ENCODE measurements at regions not wholly inside any gene's neighbourhood (a gene's known extent, or its start where the extent isn't known, plus 50 kb on each side); places are given as distances from the start of the nearest gene placed in this dataset.

DNA sequence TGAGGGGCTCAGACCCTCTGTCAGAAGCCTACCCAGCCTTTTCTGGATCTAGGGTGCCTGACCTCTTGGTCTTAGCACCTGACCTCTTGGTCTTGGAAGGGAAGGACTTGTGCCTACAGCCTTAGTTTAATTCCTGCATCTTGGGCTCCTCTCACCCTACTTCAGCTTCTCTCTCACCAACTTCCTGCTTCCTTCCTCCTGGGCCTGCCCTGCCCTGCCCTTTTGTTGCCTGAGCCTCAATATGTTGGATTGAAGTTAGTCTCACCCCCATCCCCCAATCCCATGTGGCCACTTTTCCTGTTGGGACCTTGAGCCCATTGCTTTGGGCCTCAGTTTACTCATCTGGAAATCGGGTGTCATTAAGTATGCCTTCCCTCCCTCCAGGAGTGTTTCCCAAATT lies 206.2 kb upstream of the SKOR2 start:
- DNase-seq: no peak

DNA sequence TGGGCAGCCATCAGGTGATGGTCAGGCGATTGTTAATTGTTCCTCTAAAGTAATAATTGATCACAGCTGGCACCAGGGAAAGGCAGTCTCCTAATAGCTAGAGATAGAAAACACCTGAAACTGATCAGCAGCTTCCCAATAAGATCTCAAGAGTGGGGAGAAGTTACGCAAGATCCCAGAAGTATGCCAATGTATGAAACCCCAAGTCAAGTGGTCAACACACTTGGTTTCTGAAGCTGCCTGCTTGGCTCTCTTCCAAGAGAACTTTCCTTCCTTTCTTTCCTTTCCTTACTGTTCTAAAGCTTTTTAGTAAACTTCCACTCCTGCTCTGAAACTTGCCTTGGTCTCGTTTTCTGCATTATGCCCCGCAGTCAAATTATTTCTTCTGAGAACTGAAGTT lies 201.6 kb upstream of the SKOR2 start:
- DNase-seq: no peak

DNA sequence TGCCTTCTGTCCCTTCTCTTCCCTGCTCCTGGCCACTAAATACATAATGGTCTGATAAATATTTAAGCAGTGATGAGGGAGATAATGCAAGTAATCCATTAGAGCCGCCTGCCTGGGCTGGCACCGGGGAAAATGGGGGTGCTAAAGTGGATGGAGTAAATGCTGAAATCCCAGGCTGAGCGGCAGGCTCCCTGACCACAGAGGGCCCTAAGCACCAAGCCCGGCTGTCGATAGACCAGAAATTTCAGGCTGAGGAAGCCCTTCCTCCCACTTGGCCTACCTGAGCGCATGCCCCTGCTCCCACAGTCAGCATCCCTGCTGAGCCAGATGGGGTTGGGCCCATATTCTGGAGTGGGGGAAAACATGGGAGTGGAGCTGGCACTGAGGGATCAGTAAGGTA lies 197.5 kb upstream of the SKOR2 start:
- DNase-seq: no peak

DNA sequence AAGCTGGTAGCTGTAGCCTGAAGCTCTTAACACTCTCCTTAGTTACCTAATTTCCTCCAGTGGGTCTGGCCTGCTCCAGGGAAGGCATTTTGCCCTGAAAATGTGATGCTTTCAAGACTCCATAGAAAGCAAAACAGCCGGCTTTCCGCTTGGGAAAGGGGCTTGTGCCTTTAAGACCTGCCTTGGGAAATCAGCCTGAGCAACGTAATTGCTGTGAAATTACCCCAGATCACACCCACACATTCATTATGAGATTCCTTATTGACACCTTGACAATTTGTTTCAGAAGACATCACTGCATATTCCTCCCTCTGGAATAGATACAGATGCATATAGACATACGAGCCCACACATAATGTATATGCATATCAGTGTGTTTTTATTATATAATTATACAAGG lies 190.5 kb upstream of the SKOR2 start:
- no peak for DNase-seq

DNA sequence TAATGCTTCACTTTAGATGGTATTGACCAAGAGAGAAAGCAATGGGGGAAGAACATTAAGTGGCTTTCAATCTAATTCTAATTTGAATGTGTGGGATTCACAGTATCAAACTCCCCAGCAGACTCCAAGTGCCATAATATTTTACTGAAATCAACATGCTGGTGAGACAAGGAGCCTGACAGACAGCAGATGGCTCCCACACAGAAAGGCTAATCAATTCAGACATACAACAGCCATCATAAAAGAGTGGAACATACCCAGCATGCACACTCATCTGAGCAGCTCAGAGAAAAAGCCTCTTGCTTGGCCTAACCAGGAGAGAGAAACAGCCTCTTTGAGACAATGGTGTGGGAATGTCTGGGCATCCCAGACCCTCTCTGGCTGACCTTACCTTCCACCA lies 186.5 kb upstream of the SKOR2 start:
- DNase-seq: no peak

DNA sequence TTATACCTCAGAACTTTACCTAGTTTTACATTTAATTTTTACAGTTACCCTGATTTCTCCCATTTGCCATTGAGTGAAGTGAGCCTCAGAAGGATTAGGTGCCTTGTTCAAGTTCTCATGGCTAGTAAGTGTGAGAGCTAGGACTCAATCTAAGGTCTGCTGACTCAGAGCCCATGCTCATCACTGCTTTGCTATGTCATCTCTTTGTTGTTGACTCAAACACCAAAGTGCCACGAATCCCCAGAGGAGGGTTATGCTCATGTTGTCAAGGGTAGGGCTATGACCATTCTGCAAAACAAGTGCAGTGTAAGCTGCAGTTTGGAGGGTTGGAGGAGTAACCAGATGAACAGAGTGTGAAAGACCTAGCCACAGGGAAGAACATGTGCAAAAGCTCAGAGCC lies 185.4 kb upstream of the SKOR2 start:
- no peak for DNase-seq

DNA sequence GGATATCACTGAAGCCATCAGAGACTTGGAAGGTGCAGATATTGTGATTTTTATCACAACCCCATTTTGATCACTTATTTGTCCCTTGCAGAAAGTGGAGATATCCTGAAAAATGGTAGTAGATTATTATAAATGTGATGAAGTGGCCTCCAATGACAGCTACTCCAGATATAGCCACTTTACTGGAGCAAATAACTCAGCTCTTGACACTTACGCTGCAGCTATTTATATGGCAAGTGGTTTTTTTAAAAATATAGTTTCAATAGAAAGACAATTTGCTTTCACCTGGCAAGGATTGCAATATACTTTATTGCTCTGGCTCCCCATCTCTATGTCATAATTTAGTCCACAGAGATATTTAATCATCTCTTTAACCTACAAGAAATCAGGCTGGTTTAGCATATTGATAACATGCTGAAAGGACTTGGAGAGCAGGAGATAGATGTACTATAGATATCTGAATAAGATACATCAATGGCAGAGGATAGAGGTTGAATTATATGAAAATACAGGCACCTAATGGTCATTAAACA lies 182.8 kb upstream of the SKOR2 start:
- no peak for DNase-seq

DNA sequence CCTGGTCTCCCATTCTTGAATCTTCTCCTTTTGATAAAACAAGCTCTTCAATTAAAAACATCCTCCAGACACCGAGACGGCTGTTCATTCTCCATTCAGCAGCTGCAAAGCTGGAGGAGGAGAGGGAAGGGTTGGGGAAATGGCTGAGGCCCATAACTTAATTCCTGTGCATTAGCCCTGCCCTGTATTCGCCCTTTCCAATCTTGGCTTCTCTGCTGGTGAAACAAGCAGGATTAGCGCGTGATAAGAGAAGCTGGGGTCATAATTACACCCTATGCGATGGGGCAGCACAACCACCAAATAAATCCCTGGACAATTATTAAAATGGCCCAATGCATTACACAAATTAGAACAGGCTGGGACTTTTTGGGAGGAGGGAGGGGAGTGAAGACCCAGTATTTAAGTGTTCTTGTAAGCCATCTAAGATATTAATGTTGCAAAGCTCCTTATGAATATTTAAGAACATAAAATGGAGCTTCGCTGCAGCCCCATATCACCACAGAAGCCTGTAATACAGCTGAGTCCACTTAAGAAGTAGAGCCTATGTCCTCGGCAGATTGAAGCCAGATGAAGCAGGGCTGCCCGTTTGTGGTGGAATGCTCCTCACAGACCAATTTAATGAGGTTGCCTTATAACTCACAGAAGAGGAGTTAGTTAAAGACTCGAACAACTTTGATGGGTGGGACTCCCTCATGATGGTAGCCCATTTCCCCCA lies 176.6 kb upstream of the SKOR2 start:
- no peak for DNase-seq

DNA sequence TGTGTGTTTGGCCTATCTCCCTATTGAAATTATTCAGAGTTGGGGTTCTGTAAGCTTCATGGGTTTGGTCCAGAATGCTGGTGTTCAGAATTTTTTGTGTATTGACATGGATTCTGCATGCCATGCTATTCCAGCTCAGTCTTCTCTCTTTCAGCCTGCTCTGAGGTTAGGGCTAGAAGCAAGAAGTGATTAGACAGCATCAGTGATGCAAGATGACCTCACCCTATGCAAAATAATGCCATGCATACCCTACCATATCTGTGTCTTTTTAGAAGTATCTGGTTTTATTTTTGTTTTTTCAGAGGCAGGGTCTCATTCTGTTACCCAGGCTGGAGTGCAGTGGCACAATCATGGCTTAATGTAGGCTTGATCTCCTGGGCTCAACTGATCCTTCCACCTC lies 175.6 kb upstream of the SKOR2 start:
- no peak for DNase-seq

DNA sequence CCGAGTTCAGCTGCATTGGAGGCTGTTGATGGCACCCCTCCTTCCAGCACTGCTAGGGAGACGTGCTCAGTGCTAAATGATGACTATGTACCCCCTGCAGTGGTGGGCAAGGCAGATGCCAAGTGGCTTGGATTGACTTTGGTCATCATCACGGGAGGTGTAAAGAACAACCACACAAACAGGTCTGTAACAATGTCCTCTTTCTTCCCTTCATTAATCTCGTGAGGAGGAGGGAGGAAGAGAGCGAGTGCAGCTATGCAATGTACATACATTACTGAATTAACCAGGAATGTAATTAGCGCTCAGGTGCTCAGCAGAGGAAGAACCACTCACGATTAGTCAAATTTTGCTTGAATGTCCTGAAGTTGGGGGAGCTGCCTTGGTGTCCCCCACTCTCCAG lies 173.9 kb upstream of the SKOR2 start:
- no peak for DNase-seq

DNA sequence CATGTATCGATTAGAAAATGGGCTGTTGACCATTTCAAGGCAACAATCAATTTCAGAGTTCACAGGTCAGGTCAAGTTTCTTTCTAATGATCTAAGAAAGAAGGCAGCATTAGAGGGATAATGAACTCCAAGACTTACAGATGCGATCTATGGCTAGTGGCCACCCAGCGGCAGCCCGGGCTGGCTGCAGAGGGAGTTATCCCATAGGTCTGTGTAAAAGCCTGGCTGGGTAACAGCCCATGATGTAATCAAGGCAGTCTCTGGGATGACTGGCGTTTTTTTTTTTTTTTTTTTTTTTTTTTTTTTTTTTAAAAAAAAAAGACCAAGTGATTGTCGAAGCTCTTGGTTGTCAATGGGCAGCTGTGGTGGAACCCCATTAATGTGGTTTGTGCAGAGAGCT lies 171.1 kb upstream of the SKOR2 start:
- no peak for DNase-seq

DNA sequence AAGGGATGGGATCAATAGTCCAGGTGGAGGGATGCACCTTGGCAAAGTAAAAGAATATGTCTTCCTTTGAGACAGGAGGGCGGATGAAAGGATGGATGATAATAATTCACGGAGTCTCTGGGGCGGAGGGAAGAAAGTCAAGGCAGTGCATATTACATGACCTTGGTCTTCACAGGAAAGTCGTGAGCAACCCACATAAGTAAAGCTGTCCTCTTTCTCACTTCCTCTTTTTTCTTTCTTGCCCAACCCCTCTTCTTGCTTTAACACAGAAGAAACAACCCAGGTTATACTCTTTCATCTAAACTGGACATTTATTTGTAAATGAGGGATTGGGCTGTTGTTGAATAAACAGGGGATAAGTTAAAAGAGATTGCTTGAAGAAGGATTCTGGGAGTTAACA lies 168.7 kb upstream of the SKOR2 start:
- no peak for DNase-seq

DNA sequence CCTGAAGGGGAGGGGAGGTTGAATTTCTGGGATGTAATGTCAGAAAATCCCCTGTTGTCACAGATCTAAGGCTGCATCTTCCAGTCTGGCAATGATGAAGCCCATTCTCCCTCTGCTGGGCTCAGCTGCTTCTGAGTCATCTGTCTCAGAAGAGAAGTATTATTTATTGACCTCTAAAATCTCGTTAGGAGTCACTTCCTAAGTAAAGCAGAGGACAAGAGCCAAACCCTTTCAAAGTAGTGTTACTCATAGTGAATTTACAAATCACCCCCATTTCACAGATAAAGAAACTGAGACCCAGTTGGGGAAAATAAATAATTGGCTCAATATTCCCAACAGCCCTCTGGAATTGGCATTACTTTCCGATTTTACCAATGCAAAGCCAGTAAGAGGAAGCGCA lies 167.3 kb upstream of the SKOR2 start:
- DNase-seq: no peak

DNA sequence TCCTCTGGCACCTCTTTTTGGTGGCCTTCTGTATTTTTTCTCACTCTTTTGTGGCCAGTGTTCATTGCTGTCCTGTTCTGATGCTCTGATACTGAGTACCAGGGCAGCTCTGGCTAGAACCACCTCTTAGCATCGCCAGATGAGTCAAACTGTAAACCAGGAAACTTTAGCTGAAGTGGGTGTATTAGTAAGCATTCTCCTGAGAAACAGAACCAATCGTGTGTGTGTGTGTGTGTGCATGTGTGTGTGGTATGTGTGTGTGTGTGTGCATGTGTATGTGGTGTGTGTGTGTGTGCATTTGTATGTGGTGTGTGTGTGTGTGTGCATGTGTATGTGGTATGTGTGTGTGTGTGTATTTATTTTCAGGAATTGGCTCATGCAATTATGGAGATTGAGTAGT lies 166.3 kb upstream of the SKOR2 start:
- no peak for DNase-seq

DNA sequence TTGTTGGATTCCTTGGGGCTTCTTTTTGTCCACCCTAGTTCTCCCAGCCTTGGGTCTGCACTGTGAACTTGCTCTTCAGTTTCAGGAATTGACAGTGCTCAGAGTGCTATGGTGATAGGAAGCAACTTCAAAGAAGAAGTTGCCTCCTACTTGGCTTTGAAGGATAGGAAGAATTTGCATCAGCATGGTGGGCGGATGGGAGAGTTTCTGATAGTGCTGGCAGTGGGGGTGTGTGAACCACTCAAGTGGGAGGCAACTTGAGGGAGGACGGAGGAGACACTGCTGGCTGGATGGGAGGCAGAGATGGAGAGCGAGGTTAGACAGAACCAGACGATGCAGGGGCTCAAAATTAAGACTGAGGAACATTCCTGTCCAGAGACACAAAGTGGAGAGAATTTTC lies 164.4 kb upstream of the SKOR2 start:
- no peak for DNase-seq

DNA sequence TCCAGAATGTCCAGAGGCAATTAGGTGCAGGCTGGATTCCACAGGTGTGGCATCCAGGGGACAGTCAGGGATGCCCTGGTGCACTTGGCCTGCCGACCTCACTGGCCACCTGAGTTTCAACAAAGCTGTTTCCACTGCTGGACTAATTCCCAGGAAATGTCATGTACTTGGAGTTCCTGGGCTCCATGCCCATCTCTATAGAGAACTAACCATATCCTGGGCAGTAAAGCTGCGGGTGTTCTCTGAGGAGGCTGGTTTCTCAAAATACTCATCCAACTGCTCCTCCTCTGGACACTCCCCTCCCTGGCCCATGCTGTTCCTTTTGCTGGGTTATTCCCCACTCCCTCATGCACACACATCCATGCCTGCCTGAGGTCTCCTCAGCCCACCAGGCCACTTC lies 161.9 kb upstream of the SKOR2 start:
- DNase-seq: no peak

DNA sequence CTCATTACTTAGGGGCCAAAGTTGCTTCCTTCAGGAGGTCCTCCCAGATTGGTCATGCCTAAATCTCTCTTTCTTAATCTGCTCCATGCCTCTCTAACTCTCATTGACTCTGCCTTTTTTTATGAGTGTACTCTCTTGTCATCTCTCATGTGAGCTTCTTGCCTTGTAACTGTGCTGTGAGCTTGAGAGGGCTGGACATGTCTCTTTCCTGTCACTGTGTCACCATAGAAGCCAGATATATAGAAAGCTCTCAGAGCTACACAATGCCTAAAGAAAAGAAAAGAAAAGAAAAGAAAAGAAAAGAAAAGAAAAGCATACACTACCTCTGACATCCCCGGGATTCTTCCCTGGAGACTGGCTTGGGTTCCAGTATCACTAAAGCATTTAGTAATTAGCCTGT lies 161.5 kb upstream of the SKOR2 start:
- DNase-seq: no peak

DNA sequence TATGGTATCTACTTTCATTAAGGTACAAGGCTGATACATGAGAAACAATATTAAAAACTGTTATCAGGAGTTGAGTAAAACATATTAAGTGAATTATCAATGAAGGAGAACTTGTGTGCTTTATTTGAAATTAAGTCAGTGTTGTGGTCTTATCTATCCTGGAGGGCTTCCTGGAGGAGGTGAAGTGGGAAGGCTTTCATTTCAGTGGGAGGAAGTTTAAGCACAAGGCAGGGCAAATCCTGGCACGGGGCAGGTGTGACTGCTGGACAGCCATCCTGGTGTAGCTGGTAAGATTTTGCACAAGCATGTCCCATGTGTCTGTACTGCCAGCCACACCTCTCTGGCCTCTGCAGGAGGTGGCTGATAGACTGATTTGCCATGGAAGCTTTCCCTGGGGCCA lies 159.7 kb upstream of the SKOR2 start:
- DNase-seq: no peak

DNA sequence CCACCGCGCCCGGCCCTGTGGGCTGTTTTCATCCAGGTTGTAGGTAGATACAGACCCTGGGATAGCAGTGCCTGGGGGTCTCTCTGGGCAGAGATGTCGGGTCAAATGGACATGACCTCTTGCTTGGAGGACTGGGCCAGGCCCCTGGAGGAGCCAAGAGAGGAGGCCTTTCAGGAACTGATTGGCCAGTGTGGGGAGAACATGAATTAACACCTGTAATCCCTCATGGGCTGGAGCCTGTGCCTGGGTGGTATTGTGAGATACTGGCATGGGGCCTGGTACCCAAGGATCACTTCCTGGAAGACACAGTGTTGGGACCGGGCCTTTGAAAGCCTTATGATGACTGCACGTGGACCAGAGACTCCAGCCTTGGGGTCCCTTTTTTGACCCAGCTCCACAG lies 158.7 kb upstream of the SKOR2 start:
- DNase-seq: no peak

DNA sequence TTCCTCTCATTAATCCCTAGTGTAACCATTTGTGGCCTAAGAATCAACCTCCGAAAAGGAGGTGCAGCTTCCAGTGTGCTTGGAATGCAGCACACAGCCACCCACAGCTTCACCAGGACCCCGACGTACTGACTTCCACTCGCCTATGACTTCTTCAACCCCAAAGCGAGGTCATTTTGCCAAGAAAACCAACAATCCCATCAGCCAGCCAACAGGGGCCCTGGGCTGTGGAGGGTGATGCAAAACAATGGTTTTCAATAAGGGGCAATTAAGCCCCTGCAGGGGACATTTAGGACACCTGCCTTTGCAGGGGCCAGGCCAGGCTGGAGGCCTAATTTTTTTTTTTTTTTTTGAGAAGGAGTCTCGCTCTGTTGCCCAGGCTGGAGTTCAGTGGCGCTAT lies 158.1 kb upstream of the SKOR2 start:
- DNase-seq: no peak

DNA sequence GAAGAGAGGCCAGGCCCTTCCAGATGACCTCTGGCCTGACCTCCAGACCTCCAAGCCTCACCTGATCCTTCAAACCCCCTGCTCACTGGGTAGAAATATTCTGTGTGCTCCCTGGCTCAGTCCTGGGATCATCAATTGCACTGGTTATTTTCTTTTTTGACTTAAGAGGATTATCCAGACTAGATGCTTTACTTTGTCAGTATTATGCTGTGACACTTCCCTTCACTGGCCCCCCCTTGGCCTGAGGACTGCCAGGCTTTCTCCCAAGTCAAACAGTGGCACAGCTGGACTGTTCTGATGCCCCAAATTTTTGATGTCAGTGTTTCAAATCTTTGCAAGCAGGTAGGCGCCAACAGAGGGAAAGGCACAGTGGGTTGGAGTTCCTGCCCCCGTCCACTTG lies 156.3 kb upstream of the SKOR2 start:
- no peak for DNase-seq

DNA sequence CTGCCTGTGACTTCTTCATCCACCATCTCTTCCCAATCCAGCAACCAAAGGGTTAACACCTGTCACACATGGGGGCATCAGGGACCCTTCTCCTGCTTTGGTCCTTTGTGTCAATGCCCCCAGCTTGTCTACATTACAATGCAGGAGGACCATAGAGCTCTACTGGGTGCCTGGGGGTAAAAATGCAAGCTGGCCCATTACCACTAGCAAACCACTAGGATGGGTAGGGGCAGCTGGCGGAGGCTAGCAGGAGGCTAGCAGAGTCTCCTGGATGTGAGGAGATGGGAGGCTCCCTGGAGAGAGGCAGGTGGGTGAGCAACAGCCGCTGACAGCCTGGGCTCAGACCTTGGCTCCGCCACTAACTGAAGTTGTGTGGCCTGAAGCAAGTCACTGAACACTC lies 153.4 kb upstream of the SKOR2 start:
- DNase-seq: no peak

DNA sequence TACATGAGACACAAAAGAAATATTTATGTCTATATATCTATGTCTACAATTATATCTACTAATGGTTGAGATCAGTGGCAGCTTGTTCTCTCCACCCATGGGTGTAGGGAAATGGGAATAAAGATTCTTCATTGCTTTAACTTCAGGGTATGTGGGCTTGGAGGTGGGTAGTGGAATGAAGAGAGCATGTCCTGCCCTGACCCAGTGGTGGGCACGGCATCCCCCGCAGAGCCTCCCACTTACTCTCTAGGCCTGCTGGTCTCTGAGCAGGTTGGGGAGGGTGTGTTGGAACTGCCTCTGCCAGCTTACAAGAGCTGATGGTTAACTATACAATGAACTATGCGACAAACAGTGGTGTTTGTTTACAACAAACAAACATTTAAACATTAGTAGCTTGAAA lies 152.5 kb upstream of the SKOR2 start:
- DNase-seq: no peak

DNA sequence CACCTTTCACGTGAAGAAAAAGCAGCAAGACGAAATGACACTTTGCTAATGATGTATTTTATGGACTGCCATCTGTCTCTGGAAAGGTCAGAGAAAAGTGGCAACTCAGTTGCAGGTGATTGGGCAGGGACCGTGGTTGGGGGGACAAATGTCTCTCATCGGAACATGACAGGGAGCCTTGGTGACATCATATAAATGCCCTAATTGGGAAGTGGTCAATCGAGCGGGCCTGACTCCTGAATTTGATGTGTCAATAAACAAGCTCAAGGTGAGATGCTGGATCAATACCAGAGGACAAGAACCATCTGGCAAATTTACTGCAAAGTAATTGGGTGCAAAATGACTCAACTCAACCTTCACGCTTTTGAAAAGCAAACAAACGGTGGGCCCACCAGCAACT lies 151.9 kb upstream of the SKOR2 start:
- no peak for DNase-seq

DNA sequence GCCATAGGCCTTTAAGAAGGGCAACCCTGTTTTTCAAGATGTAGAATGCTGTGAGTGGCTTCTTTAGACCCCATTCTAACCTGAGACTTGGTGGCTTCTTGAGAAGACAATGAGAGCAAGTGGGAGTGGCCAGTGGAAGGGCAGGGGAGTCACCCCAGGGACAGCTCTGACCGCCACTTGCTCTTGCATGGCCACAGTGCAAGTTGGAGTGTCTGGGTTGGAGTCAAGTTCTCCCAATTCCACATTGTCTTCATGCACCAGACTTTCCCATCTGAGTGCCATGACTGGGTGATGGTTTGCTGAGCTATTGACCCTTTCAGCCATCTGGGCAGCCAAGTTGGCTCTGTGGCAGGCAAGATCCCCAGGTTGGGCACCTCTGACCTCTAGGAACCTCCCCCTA lies 148.0 kb upstream of the SKOR2 start:
- DNase-seq: no peak

Measured in NCI-H526 (cell line).